Glutamatergic neuron (in vitro differentiated cells): ENCODE measurements at regions not wholly inside any gene's neighbourhood (a gene's known extent, or its start where the extent isn't known, plus 50 kb on each side); places are given as distances from the start of the nearest gene placed in this dataset.

Experiments used
- DNase-seq: peaks from one replicate; pipeline ENCODE4 v3.0.0; 2022
- H3K27ac Mint-ChIP-seq: one replicate; pipeline ENCODE4 v1.8.0; 2020; ENCODE audit warnings: mild to moderate bottlenecking, mixed read lengths, inconsistent platforms; ENCODE audit not compliant: unreplicated experiment
- H3K27me3 Mint-ChIP-seq: one replicate; pipeline ENCODE4 v1.8.0; 2020; ENCODE audit warnings: mild to moderate bottlenecking, moderate library complexity, mixed read lengths, inconsistent platforms; ENCODE audit not compliant: unreplicated experiment
- H3K36me3 Mint-ChIP-seq: one replicate; pipeline ENCODE4 v1.8.0; 2020; ENCODE audit warnings: mild to moderate bottlenecking, mixed read lengths, inconsistent platforms; ENCODE audit not compliant: unreplicated experiment
- H3K4me1 Mint-ChIP-seq: one replicate; pipeline ENCODE4 v1.8.0; 2020; ENCODE audit warnings: mild to moderate bottlenecking, low read depth, mixed read lengths, inconsistent platforms; ENCODE audit not compliant: unreplicated experiment
- H3K4me3 Mint-ChIP-seq: one replicate; pipeline ENCODE4 v1.8.0; 2020; ENCODE audit warnings: mild to moderate bottlenecking, mixed read lengths, inconsistent platforms; ENCODE audit not compliant: unreplicated experiment
- H3K9me3 Mint-ChIP-seq: one replicate; pipeline ENCODE4 v1.8.0; 2020; ENCODE audit warnings: mild to moderate bottlenecking, moderate library complexity, mixed read lengths, inconsistent platforms; ENCODE audit not compliant: unreplicated experiment
- TF ChIP-seq, protein P1 (sequence below): fragments of 200-600 bp; sonication (generic); IDR thresholded peaks from one replicate; pipeline ENCODE4 v1.5.0; 2021; ENCODE audit not compliant: partially characterized antibody, unreplicated experiment

GRCh38 chr9:129270205-129270604 is 92.1 kb upstream of the IER5L start:
- TF ChIP-seq, protein P1, sequence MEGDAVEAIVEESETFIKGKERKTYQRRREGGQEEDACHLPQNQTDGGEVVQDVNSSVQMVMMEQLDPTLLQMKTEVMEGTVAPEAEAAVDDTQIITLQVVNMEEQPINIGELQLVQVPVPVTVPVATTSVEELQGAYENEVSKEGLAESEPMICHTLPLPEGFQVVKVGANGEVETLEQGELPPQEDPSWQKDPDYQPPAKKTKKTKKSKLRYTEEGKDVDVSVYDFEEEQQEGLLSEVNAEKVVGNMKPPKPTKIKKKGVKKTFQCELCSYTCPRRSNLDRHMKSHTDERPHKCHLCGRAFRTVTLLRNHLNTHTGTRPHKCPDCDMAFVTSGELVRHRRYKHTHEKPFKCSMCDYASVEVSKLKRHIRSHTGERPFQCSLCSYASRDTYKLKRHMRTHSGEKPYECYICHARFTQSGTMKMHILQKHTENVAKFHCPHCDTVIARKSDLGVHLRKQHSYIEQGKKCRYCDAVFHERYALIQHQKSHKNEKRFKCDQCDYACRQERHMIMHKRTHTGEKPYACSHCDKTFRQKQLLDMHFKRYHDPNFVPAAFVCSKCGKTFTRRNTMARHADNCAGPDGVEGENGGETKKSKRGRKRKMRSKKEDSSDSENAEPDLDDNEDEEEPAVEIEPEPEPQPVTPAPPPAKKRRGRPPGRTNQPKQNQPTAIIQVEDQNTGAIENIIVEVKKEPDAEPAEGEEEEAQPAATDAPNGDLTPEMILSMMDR, result no peak
- Mint-ChIP-seq H3K27me3 (peaks cover 7% of the 10 kb centered on the region), H3K4me3 (no peak overlapping the region), H3K36me3 (peaks cover 14% of the 10 kb centered on the region), H3K27ac (no peak overlapping the region), H3K9me3 (peaks cover 10% of the 10 kb centered on the region), H3K4me1 (peaks cover 13% of the 10 kb centered on the region)
- no peak for DNase-seq

GRCh38 chr9:129267141-129267540 is 89.1 kb upstream of the IER5L start:
- peaks cover 5% of the 10 kb centered on the region for H3K27me3 Mint-ChIP-seq
- H3K36me3 Mint-ChIP-seq, result peaks cover 15% of the 10 kb centered on the region
- peaks cover 3% of the 10 kb centered on the region for H3K9me3 Mint-ChIP-seq
- DNase-seq, result no peak
- peaks cover 13% of the 10 kb centered on the region for H3K4me1 Mint-ChIP-seq
- TF ChIP-seq, protein P1, result no peak
- no peak overlapping the region for H3K27ac Mint-ChIP-seq
- H3K4me3 Mint-ChIP-seq, result no peak overlapping the region

GRCh38 chr9:129266536-129266935 is 88.5 kb upstream of the IER5L start:
- peak overlapping the region; percentile 22 for H3K4me3 Mint-ChIP-seq
- TF ChIP-seq, protein P1, result no peak
- peaks cover 5% of the 10 kb centered on the region for H3K27me3 Mint-ChIP-seq
- peaks cover 9% of the 10 kb centered on the region for H3K4me1 Mint-ChIP-seq
- DNase-seq, result no peak
- H3K9me3 Mint-ChIP-seq, result peaks cover 3% of the 10 kb centered on the region
- H3K36me3 Mint-ChIP-seq, result peaks cover 15% of the 10 kb centered on the region
- H3K27ac Mint-ChIP-seq, result no peak overlapping the region

DNA sequence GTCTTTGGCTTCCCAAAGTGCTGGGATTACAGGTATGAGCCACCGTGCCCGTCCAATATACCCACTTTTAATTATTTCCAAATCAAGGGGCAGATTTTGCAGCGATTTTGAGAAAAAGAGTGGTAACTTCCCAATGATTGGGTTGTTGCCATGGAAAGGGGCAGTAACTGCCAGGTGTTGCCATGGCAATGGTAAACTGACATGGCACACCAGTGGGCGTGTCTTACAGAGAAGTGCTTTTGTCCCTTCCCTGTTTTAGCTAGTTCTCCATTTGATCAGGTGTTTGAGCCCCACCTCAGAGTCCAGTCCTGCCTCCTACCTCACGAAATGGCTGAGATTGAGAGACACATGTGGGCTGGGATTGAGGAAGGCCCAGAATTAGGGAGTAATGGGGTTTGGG is 86.3 kb upstream of the IER5L start:
- H3K4me3 Mint-ChIP-seq, result no peak overlapping the region
- no peak overlapping the region for H3K27ac Mint-ChIP-seq
- peaks cover 15% of the 10 kb centered on the region for H3K36me3 Mint-ChIP-seq
- H3K27me3 Mint-ChIP-seq, result peaks cover 7% of the 10 kb centered on the region
- DNase-seq, result no peak
- TF ChIP-seq, protein P1, result no peak
- no peaks in the 10 kb centered on the region for H3K4me1 Mint-ChIP-seq
- peaks cover 3% of the 10 kb centered on the region for H3K9me3 Mint-ChIP-seq

DNA sequence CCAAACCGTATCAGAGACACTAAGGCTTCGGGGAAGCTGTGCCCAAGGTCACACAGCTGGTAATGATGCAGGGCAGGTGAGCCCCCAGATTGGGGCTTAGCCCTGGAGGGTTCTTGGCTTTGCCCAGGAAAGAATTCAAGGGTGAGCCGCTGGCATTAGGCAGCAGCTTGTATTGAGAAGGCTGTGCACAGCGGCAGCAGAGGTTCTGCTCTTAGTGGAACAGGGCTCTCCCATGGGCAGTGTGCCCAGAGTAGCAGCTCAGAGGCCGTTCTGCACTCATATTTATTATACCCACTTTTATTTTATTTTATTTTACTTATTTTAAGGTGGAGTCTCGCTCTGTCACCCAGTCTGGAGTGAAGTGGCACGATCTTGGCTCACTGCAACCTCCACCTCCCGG is 85.8 kb upstream of the IER5L start:
- Mint-ChIP-seq H3K27me3 (peaks cover 11% of the 10 kb centered on the region), H3K4me3 (no peak overlapping the region), H3K9me3 (peaks cover 3% of the 10 kb centered on the region), H3K27ac (no peak overlapping the region), H3K36me3 (peaks cover 15% of the 10 kb centered on the region), H3K4me1 (peaks cover 3% of the 10 kb centered on the region)
- no peak for DNase-seq
- TF ChIP-seq, protein P1, result no peak
